ENCODE measurements at regions not wholly inside any gene's neighbourhood (a gene's known extent, or its start where the extent isn't known, plus 50 kb on each side); places are given as distances from the start of the nearest gene placed in this dataset.

DNA sequence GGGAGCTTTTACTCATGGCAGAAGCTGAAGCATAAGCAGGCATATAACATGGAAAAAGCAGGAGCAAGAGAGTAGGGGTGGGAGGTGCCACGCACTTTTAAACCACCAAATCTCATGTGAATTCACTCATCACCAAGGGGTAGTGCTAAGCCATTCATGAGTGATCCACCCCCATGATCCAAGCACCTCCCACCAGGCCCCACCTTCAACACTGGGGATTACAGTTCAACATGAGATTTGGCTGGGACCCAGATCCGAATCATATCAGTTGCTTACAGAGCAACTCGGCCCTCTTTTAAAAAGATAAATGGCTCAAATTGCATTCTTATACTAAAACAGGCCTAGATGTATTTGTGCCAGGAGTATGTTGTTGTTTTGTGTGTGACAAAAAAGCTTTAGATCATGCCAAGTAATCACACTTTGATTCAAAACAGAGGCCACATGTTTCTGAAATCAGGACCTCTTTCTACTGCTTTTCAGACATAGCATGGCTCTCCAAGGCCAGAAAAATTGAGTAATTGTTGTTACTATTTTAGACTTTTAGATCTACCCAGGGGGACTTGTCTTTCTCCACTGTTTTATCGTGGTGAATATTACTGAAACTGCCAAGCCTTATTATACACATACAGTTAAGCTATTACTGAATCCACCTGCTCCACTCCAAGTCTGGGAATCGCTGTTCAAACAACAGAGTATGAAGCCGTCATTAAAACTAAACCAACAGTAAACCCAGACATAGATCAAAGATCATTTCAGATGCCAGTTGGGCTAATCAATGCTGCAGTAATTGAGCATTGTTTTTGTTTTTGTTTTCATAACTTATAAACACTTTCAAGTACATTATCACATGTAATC, 163.3 kb downstream of the KCNJ2 start:
- DNase-seq (ENCODE audit: low read depth in 1 of 2, low spot score in 1 of 2): no peak
- no peak overlapping the region for H3K4me3 ChIP-seq (replicated peaks; ENCODE audit: insufficient read depth, low read length)

DNA sequence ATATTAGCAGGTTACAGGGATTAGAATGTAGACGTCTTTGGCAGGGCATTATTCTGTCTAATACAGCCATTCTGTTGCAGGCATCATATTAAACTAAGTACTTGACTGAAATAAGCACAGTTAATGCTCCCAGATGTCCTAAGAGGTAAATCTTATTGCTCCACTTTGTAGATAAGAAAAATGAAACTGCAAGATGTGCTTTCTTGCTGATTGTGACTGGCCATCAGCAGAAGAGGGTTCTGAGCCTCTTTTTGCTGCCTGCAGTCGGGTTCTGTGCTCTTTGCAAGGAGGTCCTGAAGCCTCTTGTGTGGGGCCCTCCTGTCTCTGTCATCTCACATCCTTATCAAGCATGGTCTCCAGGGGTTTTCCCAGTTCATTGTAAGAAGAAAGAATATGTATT, 167.1 kb downstream of the KCNJ2 start:
- no peak overlapping the region for H3K4me3 ChIP-seq (replicated peaks; ENCODE audit: insufficient read depth, low read length)

More for the DNA sequence above, 163.3 kb downstream of the KCNJ2 start:
- no peak overlapping the region for H3K27ac ChIP-seq (replicated peaks)
- H3K27me3 ChIP-seq (ENCODE audit: insufficient read depth, poor library complexity, severe bottlenecking): no peaks in the 10 kb centered on the region
- TF ChIP-seq SPI1 (IDR thresholded peaks at IDR 0.05; ENCODE audit: borderline replicate concordance, low read depth) (no peak), POLR2AphosphoS5 (IDR thresholded peaks at IDR 0.05; ENCODE audit: low read depth) (no peak), GABPA (IDR thresholded peaks at IDR 0.05; ENCODE audit: low read depth) (no peak)
- TF ChIP-seq, protein P1, sequence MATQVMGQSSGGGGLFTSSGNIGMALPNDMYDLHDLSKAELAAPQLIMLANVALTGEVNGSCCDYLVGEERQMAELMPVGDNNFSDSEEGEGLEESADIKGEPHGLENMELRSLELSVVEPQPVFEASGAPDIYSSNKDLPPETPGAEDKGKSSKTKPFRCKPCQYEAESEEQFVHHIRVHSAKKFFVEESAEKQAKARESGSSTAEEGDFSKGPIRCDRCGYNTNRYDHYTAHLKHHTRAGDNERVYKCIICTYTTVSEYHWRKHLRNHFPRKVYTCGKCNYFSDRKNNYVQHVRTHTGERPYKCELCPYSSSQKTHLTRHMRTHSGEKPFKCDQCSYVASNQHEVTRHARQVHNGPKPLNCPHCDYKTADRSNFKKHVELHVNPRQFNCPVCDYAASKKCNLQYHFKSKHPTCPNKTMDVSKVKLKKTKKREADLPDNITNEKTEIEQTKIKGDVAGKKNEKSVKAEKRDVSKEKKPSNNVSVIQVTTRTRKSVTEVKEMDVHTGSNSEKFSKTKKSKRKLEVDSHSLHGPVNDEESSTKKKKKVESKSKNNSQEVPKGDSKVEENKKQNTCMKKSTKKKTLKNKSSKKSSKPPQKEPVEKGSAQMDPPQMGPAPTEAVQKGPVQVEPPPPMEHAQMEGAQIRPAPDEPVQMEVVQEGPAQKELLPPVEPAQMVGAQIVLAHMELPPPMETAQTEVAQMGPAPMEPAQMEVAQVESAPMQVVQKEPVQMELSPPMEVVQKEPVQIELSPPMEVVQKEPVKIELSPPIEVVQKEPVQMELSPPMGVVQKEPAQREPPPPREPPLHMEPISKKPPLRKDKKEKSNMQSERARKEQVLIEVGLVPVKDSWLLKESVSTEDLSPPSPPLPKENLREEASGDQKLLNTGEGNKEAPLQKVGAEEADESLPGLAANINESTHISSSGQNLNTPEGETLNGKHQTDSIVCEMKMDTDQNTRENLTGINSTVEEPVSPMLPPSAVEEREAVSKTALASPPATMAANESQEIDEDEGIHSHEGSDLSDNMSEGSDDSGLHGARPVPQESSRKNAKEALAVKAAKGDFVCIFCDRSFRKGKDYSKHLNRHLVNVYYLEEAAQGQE (IDR thresholded peaks at IDR 0.05; ENCODE audit: insufficient replicate concordance, low read depth): no peak
- TF ChIP-seq, protein P2, sequence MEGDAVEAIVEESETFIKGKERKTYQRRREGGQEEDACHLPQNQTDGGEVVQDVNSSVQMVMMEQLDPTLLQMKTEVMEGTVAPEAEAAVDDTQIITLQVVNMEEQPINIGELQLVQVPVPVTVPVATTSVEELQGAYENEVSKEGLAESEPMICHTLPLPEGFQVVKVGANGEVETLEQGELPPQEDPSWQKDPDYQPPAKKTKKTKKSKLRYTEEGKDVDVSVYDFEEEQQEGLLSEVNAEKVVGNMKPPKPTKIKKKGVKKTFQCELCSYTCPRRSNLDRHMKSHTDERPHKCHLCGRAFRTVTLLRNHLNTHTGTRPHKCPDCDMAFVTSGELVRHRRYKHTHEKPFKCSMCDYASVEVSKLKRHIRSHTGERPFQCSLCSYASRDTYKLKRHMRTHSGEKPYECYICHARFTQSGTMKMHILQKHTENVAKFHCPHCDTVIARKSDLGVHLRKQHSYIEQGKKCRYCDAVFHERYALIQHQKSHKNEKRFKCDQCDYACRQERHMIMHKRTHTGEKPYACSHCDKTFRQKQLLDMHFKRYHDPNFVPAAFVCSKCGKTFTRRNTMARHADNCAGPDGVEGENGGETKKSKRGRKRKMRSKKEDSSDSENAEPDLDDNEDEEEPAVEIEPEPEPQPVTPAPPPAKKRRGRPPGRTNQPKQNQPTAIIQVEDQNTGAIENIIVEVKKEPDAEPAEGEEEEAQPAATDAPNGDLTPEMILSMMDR (IDR thresholded peaks at IDR 0.05; ENCODE audit: insufficient read depth, low read length): no peak

DNA sequence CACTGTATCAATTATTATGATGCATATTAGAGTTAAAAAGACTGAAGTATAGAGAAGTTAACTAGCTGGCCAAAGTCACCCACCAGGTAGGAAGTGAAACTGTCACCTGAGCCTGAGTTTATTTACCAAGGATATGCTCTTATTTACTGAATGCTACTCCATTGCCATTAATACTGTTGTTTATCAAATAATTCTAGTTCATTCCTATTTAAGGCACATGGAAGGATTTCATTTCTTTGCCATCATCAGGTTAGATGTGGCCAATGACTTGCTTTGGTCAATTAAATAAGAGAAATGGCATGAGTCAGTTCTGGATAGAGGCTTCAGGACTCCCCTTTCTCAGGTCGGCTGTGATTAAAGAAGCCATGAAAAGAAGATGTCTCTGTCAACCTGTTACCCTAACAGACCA, 169.6 kb downstream of the KCNJ2 start:
- Histone ChIP-seq H3K27ac (replicated peaks) (no peak overlapping the region), H3K4me3 (replicated peaks; ENCODE audit: insufficient read depth, low read length) (no peak overlapping the region), H3K27me3 (ENCODE audit: insufficient read depth, poor library complexity, severe bottlenecking) (no peaks in the 10 kb centered on the region)
- no peak for DNase-seq (ENCODE audit: low read depth in 1 of 2, low spot score in 1 of 2)
- TF ChIP-seq, protein P2 (IDR thresholded peaks at IDR 0.05; ENCODE audit: insufficient read depth, low read length): no peak
- TF ChIP-seq POLR2AphosphoS5 (IDR thresholded peaks at IDR 0.05; ENCODE audit: low read depth) (no peak), SPI1 (IDR thresholded peaks at IDR 0.05; ENCODE audit: borderline replicate concordance, low read depth) (no peak), GABPA (IDR thresholded peaks at IDR 0.05; ENCODE audit: low read depth) (no peak)
- TF ChIP-seq, protein P1 (IDR thresholded peaks at IDR 0.05; ENCODE audit: insufficient replicate concordance, low read depth): no peak

More for the DNA sequence above, 167.1 kb downstream of the KCNJ2 start:
- no peak for DNase-seq (ENCODE audit: low read depth in 1 of 2, low spot score in 1 of 2)
- Histone ChIP-seq H3K27ac (replicated peaks) (no peak overlapping the region), H3K27me3 (ENCODE audit: insufficient read depth, poor library complexity, severe bottlenecking) (no peaks in the 10 kb centered on the region)
- TF ChIP-seq, protein P1 (IDR thresholded peaks at IDR 0.05; ENCODE audit: insufficient replicate concordance, low read depth): no peak
- no peak for TF ChIP-seq SPI1 (IDR thresholded peaks at IDR 0.05; ENCODE audit: borderline replicate concordance, low read depth)
- TF ChIP-seq POLR2AphosphoS5 (IDR thresholded peaks at IDR 0.05; ENCODE audit: low read depth): no peak
- TF ChIP-seq GABPA (IDR thresholded peaks at IDR 0.05; ENCODE audit: low read depth): no peak
- TF ChIP-seq, protein P2 (IDR thresholded peaks at IDR 0.05; ENCODE audit: insufficient read depth, low read length): no peak

Data from HL-60 (cell line).